GM12878 (cell line): ENCODE measurements at regions not wholly inside any gene's neighbourhood (a gene's known extent, or its start where the extent isn't known, plus 50 kb on each side); places are given as distances from the start of the nearest gene placed in this dataset.

ENCODE experiments used
- ETV6 ChIP-seq, 2 experiments: fragments of 450-650 bp in 1 of 2; IDR thresholded peaks in 1 of 2; conservative IDR thresholded peaks in 1 of 2; 2 replicates each; pipeline ENCODE4 v1.6.1; 2014; ENCODE audit warnings: antibody characterized with exemption in 1 of 2, borderline replicate concordance in 1 of 2, low read depth in 1 of 2, mild to moderate bottlenecking in 1 of 2, moderate library complexity in 1 of 2
- KAT2A ChIP-seq: conservative IDR thresholded peaks from 2 replicates; pipeline ENCODE4 v1.6.1; 2011; ENCODE audit warnings: low read depth, low read length; ENCODE audit not compliant: control insufficient read depth
- KDM1A ChIP-seq: fragments of 200-600 bp; sonication (generic); IDR thresholded peaks from 2 replicates; pipeline ENCODE4 v1.6.1; 2016; ENCODE audit warnings: borderline replicate concordance
- NRF1 ChIP-seq: conservative IDR thresholded peaks from 2 replicates; pipeline ENCODE4 v1.6.1; 2011; ENCODE audit warnings: mild to moderate bottlenecking, low read depth, low read length, improper control_type of control experiment
- POLR2AphosphoS2 ChIP-seq: IDR thresholded peaks from 2 replicates; pipeline ENCODE4 v1.6.1; 2011; ENCODE audit warnings: low read depth, mild to moderate bottlenecking, low read length, improper control_type of control experiment, moderate library complexity
- ZNF207 ChIP-seq: fragments of 450-650 bp; IDR thresholded peaks from 2 replicates; pipeline ENCODE4 v1.6.1; 2014; ENCODE audit warnings: antibody characterized with exemption, mild to moderate bottlenecking, borderline replicate concordance
- ZNF274 ChIP-seq: IDR thresholded peaks from one replicate; pipeline ENCODE4 v1.8.0; 2011; ENCODE audit not compliant: insufficient read length, insufficient read depth
- TF ChIP-seq, protein P1 (sequence below), 3 experiments: IDR thresholded peaks in 2 of 3; conservative IDR thresholded peaks in 1 of 3; 2 replicates each; pipeline ENCODE4 v1.5.1; 2011; ENCODE audit warnings: low read depth in 3 of 3, low read length in 3 of 3, mild to moderate bottlenecking in 3 of 3, control low read depth in 2 of 3, moderate library complexity in 2 of 3, inconsistent platforms in 1 of 3, mixed read lengths in 1 of 3; ENCODE audit not compliant: control insufficient read depth in 2 of 3, insufficient read depth in 1 of 3; ENCODE audit errors: extremely low read depth in 1 of 3
- TF ChIP-seq, protein P2 (sequence below): IDR thresholded peaks from 2 replicates; pipeline ENCODE4 v1.6.1; 2012; ENCODE audit warnings: low read depth, low read length, improper control_type of control experiment

DNA sequence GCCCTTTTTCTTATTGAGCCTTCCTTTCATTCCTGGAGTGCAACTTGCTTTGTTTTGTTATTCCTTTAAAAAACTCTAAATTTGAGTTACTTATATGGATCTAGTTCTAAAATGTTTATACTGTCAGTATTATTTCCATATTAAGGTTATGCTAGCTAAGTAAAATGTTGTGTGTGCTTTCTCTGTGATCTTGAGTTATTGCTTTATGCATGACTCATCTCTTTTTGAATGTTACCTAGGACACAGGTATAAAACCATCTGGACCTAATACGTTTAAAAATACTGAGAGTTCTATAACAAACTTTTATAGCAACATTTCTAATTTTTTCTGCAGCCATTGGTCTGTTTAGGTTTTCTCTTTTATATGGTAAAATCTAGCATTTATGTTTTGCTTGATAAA lies 132.8 kb upstream of the LGR5 start:
- TF ChIP-seq ZNF207 (no peak), KAT2A (no peak), ZNF274 (no peak), ETV6 (conservative IDR thresholded peaks at IDR 0.05 in 1 of 2, IDR thresholded peaks at IDR 0.05 in 1 of 2; ENCODE audit: borderline replicate concordance in 1 of 2, low read depth in 1 of 2) (no peak), KDM1A (no peak), NRF1 (no peak), POLR2AphosphoS2 (no peak)
- TF ChIP-seq, protein P1, sequence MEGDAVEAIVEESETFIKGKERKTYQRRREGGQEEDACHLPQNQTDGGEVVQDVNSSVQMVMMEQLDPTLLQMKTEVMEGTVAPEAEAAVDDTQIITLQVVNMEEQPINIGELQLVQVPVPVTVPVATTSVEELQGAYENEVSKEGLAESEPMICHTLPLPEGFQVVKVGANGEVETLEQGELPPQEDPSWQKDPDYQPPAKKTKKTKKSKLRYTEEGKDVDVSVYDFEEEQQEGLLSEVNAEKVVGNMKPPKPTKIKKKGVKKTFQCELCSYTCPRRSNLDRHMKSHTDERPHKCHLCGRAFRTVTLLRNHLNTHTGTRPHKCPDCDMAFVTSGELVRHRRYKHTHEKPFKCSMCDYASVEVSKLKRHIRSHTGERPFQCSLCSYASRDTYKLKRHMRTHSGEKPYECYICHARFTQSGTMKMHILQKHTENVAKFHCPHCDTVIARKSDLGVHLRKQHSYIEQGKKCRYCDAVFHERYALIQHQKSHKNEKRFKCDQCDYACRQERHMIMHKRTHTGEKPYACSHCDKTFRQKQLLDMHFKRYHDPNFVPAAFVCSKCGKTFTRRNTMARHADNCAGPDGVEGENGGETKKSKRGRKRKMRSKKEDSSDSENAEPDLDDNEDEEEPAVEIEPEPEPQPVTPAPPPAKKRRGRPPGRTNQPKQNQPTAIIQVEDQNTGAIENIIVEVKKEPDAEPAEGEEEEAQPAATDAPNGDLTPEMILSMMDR (IDR thresholded peaks at IDR 0.05 in 2 of 3, conservative IDR thresholded peaks at IDR 0.05 in 1 of 3; ENCODE audit: control insufficient read depth in 2 of 3, extremely low read depth in 1 of 3, insufficient read depth in 1 of 3, low read depth in 3 of 3, low read length in 3 of 3) = no peak
- TF ChIP-seq, protein P2, sequence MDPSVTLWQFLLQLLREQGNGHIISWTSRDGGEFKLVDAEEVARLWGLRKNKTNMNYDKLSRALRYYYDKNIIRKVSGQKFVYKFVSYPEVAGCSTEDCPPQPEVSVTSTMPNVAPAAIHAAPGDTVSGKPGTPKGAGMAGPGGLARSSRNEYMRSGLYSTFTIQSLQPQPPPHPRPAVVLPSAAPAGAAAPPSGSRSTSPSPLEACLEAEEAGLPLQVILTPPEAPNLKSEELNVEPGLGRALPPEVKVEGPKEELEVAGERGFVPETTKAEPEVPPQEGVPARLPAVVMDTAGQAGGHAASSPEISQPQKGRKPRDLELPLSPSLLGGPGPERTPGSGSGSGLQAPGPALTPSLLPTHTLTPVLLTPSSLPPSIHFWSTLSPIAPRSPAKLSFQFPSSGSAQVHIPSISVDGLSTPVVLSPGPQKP = no peak
